HFFc6 (cell line): ENCODE measurements at regions not wholly inside any gene's neighbourhood (a gene's known extent, or its start where the extent isn't known, plus 50 kb on each side); places are given as distances from the start of the nearest gene placed in this dataset.

Source experiments
- DNase-seq: peaks from one replicate; pipeline ENCODE4 v3.0.0-alpha.2; 2018
- H3K27ac Mint-ChIP-seq: 2 replicates; pipeline ENCODE4 v1.8.0; 2020; ENCODE audit warnings: mild to moderate bottlenecking, mixed read lengths
- H3K27me3 Mint-ChIP-seq: 2 replicates; pipeline ENCODE4 v1.8.0; 2021; ENCODE audit warnings: mild to moderate bottlenecking, moderate library complexity, mixed read lengths; ENCODE audit not compliant: insufficient read depth
- H3K36me3 Mint-ChIP-seq: 2 replicates; pipeline ENCODE4 v1.8.0; 2021; ENCODE audit warnings: low read depth, mixed read lengths
- H3K4me1 Mint-ChIP-seq: 2 replicates; pipeline ENCODE4 v1.8.0; 2020; ENCODE audit warnings: low read depth, mixed read lengths
- H3K4me3 Mint-ChIP-seq: 2 replicates; pipeline ENCODE4 v1.8.0; 2020; ENCODE audit warnings: mild to moderate bottlenecking, moderate library complexity, mixed read lengths
- H3K9me3 Mint-ChIP-seq: 2 replicates; pipeline ENCODE4 v1.8.0; 2020; ENCODE audit warnings: mild to moderate bottlenecking, mixed read lengths
- CTCF ChIP-seq: fragments of 200-600 bp; sonication (generic); IDR thresholded peaks from 2 replicates; pipeline ENCODE4 v1.5.0; 2021; ENCODE audit warnings: antibody characterized with exemption, mild to moderate bottlenecking

GRCh38 chr6:133635447-133635846 lies 253.5 kb upstream of the TCF21 start:
- no peak for DNase-seq
- H3K4me1 Mint-ChIP-seq, result peaks cover 9% of the 10 kb centered on the region
- H3K36me3 Mint-ChIP-seq, result peaks cover 13% of the 10 kb centered on the region
- no peak overlapping the region for H3K4me3 Mint-ChIP-seq
- H3K27ac Mint-ChIP-seq, result no peak overlapping the region
- TF ChIP-seq CTCF, result no peak
- no peaks in the 10 kb centered on the region for H3K9me3 Mint-ChIP-seq
- H3K27me3 Mint-ChIP-seq, result no peaks in the 10 kb centered on the region

- Mint-ChIP-seq H3K36me3 (peaks cover 13% of the 10 kb centered on the region), H3K27me3 (no peaks in the 10 kb centered on the region), H3K4me3 (no peak overlapping the region), H3K27ac (no peak overlapping the region), H3K4me1 (peaks cover 15% of the 10 kb centered on the region), H3K9me3 (no peaks in the 10 kb centered on the region)
- TF ChIP-seq CTCF, result no peak
- DNase-seq, result no peak
Observed at GRCh38 chr6:133637436-133637835, 251.5 kb upstream of the TCF21 start.

- H3K36me3 Mint-ChIP-seq, result peaks cover 13% of the 10 kb centered on the region
- no peak for DNase-seq
- H3K27ac Mint-ChIP-seq, result no peak overlapping the region
Observed at GRCh38 chr6:133637874-133638273, 251.0 kb upstream of the TCF21 start.

GRCh38 chr6:133641104-133641503 lies 247.8 kb upstream of the TCF21 start:
- Mint-ChIP-seq H3K9me3 (no peaks in the 10 kb centered on the region), H3K36me3 (peaks cover 13% of the 10 kb centered on the region)
- no peak for TF ChIP-seq CTCF

More at GRCh38 chr6:133637874-133638273, 251.0 kb upstream of the TCF21 start:
- H3K4me1 Mint-ChIP-seq, result peaks cover 15% of the 10 kb centered on the region
- no peaks in the 10 kb centered on the region for H3K27me3 Mint-ChIP-seq
- no peak for TF ChIP-seq CTCF
- no peak overlapping the region for H3K4me3 Mint-ChIP-seq
- H3K9me3 Mint-ChIP-seq, result no peaks in the 10 kb centered on the region

GRCh38 chr6:133644548-133644891 lies 244.4 kb upstream of the TCF21 start:
- H3K4me1 Mint-ChIP-seq, result peaks cover 58% of the 10 kb centered on the region
- no peaks in the 10 kb centered on the region for H3K36me3 Mint-ChIP-seq
- no peak for TF ChIP-seq CTCF
- no peak for DNase-seq
- H3K9me3 Mint-ChIP-seq, result no peaks in the 10 kb centered on the region
- H3K27me3 Mint-ChIP-seq, result no peaks in the 10 kb centered on the region
- no peak overlapping the region for H3K4me3 Mint-ChIP-seq
- H3K27ac Mint-ChIP-seq, result peak overlapping the region; percentile 84; the same call in 1 of the 2 replicates

More at GRCh38 chr6:133641104-133641503, 247.8 kb upstream of the TCF21 start:
- Mint-ChIP-seq H3K27ac (no peak overlapping the region), H3K4me3 (no peak overlapping the region), H3K4me1 (peaks cover 34% of the 10 kb centered on the region), H3K27me3 (no peaks in the 10 kb centered on the region)
- peak; percentile 12 for DNase-seq
